Muscle of leg (tissue), 3 donors: ENCODE measurements at regions not wholly inside any gene's neighbourhood (a gene's known extent, or its start where the extent isn't known, plus 50 kb on each side); places are given as distances from the start of the nearest gene placed in this dataset.

Source experiments
- DNase-seq: peaks from one replicate; pipeline ENCODE4 v3.0.0; 2013
- H3K27ac ChIP-seq: one replicate; pipeline ENCODE4 v1.5.1; 2013; ENCODE audit warnings: mild to moderate bottlenecking, low read length, control low read depth
- H3K27me3 ChIP-seq: one replicate; pipeline ENCODE4 v1.6.1; 2013; ENCODE audit warnings: low read length; ENCODE audit not compliant: control insufficient read depth, insufficient read depth
- H3K36me3 ChIP-seq: one replicate; pipeline ENCODE4 v1.6.1; 2013; ENCODE audit warnings: low read length; ENCODE audit not compliant: control insufficient read depth, insufficient read depth
- H3K4me1 ChIP-seq: one replicate; pipeline ENCODE4 v1.6.1; 2013; ENCODE audit warnings: low read length; ENCODE audit not compliant: control insufficient read depth, insufficient read depth
- H3K4me3 ChIP-seq: one replicate; pipeline ENCODE4 v1.5.1; 2013; ENCODE audit warnings: low read length, control low read depth
- H3K9me3 ChIP-seq: replicated peaks from 2 replicates; pipeline ENCODE4 v1.6.1; 2013; ENCODE audit warnings: low read depth, low read length; ENCODE audit not compliant: control insufficient read depth
- WGBS: methylation state at CpG from one replicate; pipeline ENCODE4 v1.1.5; 2013; ENCODE audit warnings: missing lambda C conversion rate; ENCODE audit not compliant: insufficient coverage; 5-methylcytosine and 5-hydroxymethylcytosine counted together

DNA sequence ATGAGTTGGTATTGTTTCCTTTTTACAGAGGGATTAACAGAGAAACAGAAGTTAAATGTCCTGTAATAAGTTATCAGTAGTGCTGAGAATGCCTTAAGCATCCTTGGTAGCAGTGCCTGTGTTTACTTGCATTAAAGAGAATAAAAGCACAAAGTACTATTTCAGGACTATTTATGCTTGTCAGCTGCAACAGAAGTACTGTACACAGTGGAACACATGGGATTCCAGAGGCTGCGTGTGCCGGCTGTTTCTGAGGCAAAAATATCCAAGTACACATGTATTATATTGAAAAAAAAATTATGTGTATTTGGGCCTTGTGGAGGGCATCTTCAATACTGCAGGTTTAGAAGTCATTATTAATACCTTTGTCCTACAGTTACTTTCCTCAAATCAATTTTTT lies 58.2 kb upstream of the ACTBL2 start:
- no peaks in the 10 kb centered on the region for H3K27me3 ChIP-seq
- H3K27ac ChIP-seq: no peak overlapping the region
- peak; percentile 34 for DNase-seq
- H3K36me3 ChIP-seq: no peaks in the 10 kb centered on the region
- no peaks in the 10 kb centered on the region for H3K9me3 ChIP-seq
- no peaks in the 10 kb centered on the region for H3K4me1 ChIP-seq
- H3K4me3 ChIP-seq: no peak overlapping the region
- no CpG with 5 or more reads among the region's 2 CpGs for WGBS

DNA sequence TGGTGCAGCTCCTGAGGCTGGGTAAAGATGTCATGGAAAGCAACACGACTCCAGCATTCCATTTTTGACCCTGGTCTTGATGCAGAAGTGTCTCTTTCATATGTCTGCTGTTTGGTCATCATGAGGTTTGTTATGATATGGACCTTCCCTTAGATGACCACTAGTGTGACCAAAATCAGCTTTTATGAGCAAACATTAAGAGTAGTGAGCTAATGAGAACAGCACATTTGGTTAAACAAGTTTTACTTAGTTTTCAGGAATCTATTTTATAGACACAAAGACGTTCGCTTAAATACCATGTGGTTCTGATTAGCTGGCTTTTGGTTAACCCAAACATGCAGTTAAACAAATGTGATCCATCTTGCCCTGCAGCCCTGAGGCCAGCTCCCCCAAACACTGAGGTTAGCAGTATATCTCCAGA lies 56.7 kb upstream of the ACTBL2 start:
- no peaks in the 10 kb centered on the region for H3K4me1 ChIP-seq
- H3K4me3 ChIP-seq: no peak overlapping the region
- no peak overlapping the region for H3K27ac ChIP-seq
- 43% methylated on average over 1 of the region's 3 CpGs for WGBS
- DNase-seq: no peak
- no peaks in the 10 kb centered on the region for H3K9me3 ChIP-seq
- H3K36me3 ChIP-seq: no peaks in the 10 kb centered on the region
- no peaks in the 10 kb centered on the region for H3K27me3 ChIP-seq

DNA sequence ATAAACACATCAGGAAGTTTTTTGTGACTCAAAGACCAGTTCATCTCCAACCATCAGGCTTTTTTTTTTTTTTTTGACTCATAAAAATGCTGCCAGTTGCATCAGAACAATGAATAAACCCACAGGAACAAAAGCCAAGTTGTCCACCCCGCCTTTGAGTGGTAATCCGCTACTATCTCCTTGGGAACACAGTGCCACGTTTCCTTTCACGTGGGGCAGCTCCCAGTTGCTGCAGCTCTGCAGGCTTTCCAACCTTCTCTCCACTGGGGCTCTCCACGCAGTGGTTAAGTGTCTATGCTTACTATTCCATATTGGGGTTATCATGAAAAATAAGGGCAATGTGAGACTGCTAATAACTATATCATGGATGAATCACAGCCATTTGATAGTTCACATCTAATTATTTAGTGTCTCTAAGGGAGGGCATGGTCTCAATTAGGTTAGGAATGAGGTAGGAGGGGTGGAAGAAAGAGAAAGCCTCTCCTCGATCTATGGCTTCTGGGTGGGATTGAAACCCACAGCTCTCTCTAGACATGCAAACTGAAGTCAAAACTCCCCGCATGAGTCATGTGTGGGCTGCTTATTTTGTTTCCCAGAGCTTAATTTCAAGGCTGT lies 55.8 kb upstream of the ACTBL2 start:
- H3K4me1 ChIP-seq: no peaks in the 10 kb centered on the region
- no peaks in the 10 kb centered on the region for H3K36me3 ChIP-seq
- H3K27ac ChIP-seq: no peak overlapping the region
- WGBS: 94% methylated on average over 2 of the region's 7 CpGs
- H3K9me3 ChIP-seq: no peaks in the 10 kb centered on the region
- no peaks in the 10 kb centered on the region for H3K27me3 ChIP-seq
- no peak overlapping the region for H3K4me3 ChIP-seq
- no peak for DNase-seq

DNA sequence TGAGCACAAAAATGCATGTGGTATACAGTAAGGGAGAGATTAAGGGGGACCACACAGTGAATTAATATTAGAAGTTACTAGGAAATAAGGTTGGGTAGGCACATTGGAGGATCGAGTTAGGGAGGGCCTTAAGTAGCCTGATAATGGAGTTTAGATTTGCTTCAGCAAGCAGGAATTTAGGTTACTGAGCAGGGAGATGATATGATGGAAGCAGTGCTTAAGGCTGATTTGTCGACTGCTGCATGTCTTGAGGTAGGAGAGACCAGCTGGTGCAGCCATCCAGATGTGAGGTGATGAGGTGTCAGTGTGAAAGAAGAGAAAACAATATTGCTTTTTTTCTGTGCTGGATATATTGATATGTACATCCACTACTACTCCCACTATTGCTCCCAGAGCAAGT lies 55.2 kb upstream of the ACTBL2 start:
- WGBS: 50% methylated on average over 1 of the region's 2 CpGs
- no peaks in the 10 kb centered on the region for H3K36me3 ChIP-seq
- H3K4me1 ChIP-seq: no peaks in the 10 kb centered on the region
- H3K4me3 ChIP-seq: no peak overlapping the region
- no peaks in the 10 kb centered on the region for H3K27me3 ChIP-seq
- H3K9me3 ChIP-seq: no peaks in the 10 kb centered on the region
- DNase-seq: no peak
- no peak overlapping the region for H3K27ac ChIP-seq

DNA sequence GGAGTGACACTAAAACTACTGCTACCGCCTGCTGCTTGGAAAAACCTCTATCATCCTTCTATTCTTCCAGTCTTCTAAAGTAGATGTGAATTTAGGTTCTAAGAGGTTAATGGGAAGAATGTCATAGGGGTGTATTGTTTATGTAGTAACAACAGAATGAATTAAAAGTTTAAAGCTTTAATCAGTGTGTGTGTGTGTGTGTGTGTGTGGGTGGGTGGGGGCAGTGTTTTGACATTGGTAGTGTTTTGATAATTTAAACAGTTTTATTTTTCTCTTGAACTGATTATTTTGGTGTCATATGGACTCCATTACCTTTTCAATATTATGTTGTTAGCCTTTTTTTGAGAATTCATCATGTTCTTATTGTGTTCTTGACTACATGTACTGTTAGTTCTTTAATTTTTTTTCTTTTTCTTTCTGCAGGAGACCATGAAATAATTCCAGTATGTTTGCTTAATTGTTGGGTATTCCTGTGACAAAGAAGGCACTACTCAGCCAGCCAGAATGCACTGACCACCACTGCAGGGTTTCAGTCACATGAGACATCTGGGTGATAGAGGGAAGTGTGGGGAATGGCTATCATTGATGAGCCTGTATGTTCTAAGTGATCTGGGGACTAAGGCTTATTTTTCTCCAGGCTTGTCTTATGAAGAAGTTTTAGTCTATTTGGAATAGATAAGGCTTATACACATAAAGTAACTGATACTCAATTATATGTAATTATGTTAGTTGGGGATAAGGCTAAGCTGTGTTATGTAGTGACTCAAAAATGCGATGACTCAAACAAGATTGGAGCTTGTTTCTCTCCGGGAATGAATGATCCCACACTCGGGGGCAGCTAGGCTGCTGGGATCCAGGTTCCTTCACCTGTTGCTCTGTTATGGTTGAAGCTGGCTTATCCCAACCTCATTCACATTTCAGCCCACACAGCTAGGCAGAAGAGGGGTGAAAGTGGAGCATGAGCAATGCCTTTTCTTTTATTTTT lies 50.2 kb upstream of the ACTBL2 start:
- no peak for DNase-seq
- Histone ChIP-seq H3K27ac (no peak overlapping the region), H3K9me3 (no peaks in the 10 kb centered on the region), H3K27me3 (no peaks in the 10 kb centered on the region), H3K4me1 (no peaks in the 10 kb centered on the region), H3K36me3 (no peaks in the 10 kb centered on the region), H3K4me3 (no peak overlapping the region)
- WGBS: no CpG with 5 or more reads among the region's 4 CpGs
